H1 (cell line): ENCODE measurements at regions not wholly inside any gene's neighbourhood (a gene's known extent, or its start where the extent isn't known, plus 50 kb on each side); places are given as distances from the start of the nearest gene placed in this dataset.
A peak's percentile ranks its signal among the peaks of the same experiment; 100 is the strongest.

ENCODE experiments used
- CTCF ChIA-PET: fragments of 300-600 bp; sonication (Branson Sonifier 250); formaldehyde crosslinking; loops from one replicate; lab custom pipeline; 2021; ENCODE audit not compliant: partially characterized antibody; lab: Charles Lee
- POLR2A ChIA-PET: fragments of 300-600 bp; sonication (Branson Sonifier 250); formaldehyde crosslinking; loops from one replicate; lab custom pipeline; 2021; ENCODE audit warnings: inconsistent platforms; ENCODE audit not compliant: partially characterized antibody; lab: Charles Lee
- DNase-seq, 2 experiments: peaks; one replicate each; pipeline versions ENCODE4 v3.0.0 to v3.0.0-alpha.2; 2010 to 2022; ENCODE audit warnings: low spot score in 2 of 2, low read depth in 1 of 2, mixed read lengths in 1 of 2
- FAIRE-seq: peaks from 2 replicates; lab custom pipeline; 2011; peaks lifted over from hg19 to GRCh38; lab: Jason Lieb, UNC
- H2AFZ ChIP-seq: 2 replicates; pipeline ENCODE4 v1.8.1; 2012; ENCODE audit warnings: low read length, inconsistent platforms
- H2AK5ac ChIP-seq: 2 replicates; pipeline ENCODE4 v1.6.1; 2013; ENCODE audit warnings: low read depth, low read length
- H2BK120ac ChIP-seq: replicated peaks from 2 replicates; pipeline ENCODE3; 2013; ENCODE audit warnings: low read depth, low read length, inconsistent platforms
- H2BK12ac ChIP-seq: 2 replicates; pipeline ENCODE4 v1.6.1; 2013; ENCODE audit warnings: low read depth, low read length
- H2BK15ac ChIP-seq: 2 replicates; pipeline ENCODE4 v1.6.1; 2013; ENCODE audit warnings: low read length
- H2BK20ac ChIP-seq: 2 replicates; pipeline ENCODE4 v1.6.1; 2013; ENCODE audit warnings: low read length
- H2BK5ac ChIP-seq: 2 replicates; pipeline ENCODE4 v1.6.1; 2013; ENCODE audit warnings: low read depth, low read length
- H3K14ac ChIP-seq: 2 replicates; pipeline ENCODE4 v1.6.1; 2013; ENCODE audit warnings: inconsistent platforms; ENCODE audit not compliant: insufficient read length
- H3K18ac ChIP-seq: 2 replicates; pipeline ENCODE4 v1.6.1; 2013; ENCODE audit warnings: low read length; ENCODE audit errors: extremely low read depth
- H3K23ac ChIP-seq: 2 replicates; pipeline ENCODE4 v1.6.1; 2013; ENCODE audit warnings: inconsistent platforms; ENCODE audit not compliant: insufficient read length
- H3K23me2 ChIP-seq: 2 replicates; pipeline ENCODE4 v1.6.1; 2013; ENCODE audit warnings: low read depth, low read length
- H3K27ac ChIP-seq: 2 replicates; pipeline ENCODE4 v1.6.1; 2011; ENCODE audit warnings: low read depth, low read length, inconsistent platforms
- H3K27me3 ChIP-seq, 4 experiments: replicated peaks in 1 of 4; 1 replicate in 1 of 4; 2 replicates in 3 of 4; pipeline versions ENCODE4 v1.6.1 to v1.8.1; 2011 to 2013; ENCODE audit warnings: low read length in 3 of 4, mild to moderate bottlenecking in 3 of 4, inconsistent platforms in 2 of 4, mixed read lengths in 2 of 4, moderate library complexity in 1 of 4; ENCODE audit not compliant: control insufficient read depth in 3 of 4, insufficient read depth in 3 of 4; ENCODE audit errors: extremely low read depth in 1 of 4
- H3K36me3 ChIP-seq, 4 experiments: 2 replicates each; pipeline versions ENCODE4 v1.6.1 to v1.8.1; 2011 to 2013; ENCODE audit warnings: mild to moderate bottlenecking in 4 of 4, low read length in 3 of 4, moderate library complexity in 2 of 4, control low read depth in 1 of 4, inconsistent platforms in 1 of 4; ENCODE audit not compliant: insufficient read depth in 4 of 4, control insufficient read depth in 2 of 4
- H3K4ac ChIP-seq: replicated peaks from 2 replicates; pipeline ENCODE3; 2013; ENCODE audit warnings: low read length, low read depth, mixed read lengths, inconsistent platforms; ENCODE audit not compliant: insufficient read length
- H3K4me1 ChIP-seq, 4 experiments: replicated peaks in 1 of 4; 1 replicate in 1 of 4; 2 replicates in 3 of 4; pipeline versions ENCODE4 v1.6.1 to v1.8.1; 2011 to 2013; ENCODE audit warnings: low read length in 3 of 4, inconsistent platforms in 2 of 4, mixed read lengths in 1 of 4; ENCODE audit not compliant: insufficient read depth in 4 of 4, control insufficient read depth in 3 of 4
- H3K4me2 ChIP-seq, 2 experiments: 2 replicates each; pipeline versions ENCODE4 v1.6.1 to v1.8.1; 2011 to 2013; ENCODE audit warnings: low read depth in 2 of 2, low read length in 2 of 2, control low read depth in 1 of 2, inconsistent platforms in 1 of 2, mild to moderate bottlenecking in 1 of 2; ENCODE audit not compliant: insufficient read depth in 1 of 2
- H3K4me3 ChIP-seq, 4 experiments: fragments of 200-600, 300-600 bp in 1 of 4; sonication (generic), shearing (Covaris generic), sonication (Bioruptor Twin) in 1 of 4; 2 replicates each; pipeline versions ENCODE4 v1.5.1 to v1.8.1; 2011 to 2016; ENCODE audit warnings: low read length in 4 of 4, low read depth in 3 of 4, control low read depth in 2 of 4, inconsistent platforms in 2 of 4, mild to moderate bottlenecking in 2 of 4, mixed read lengths in 1 of 4, moderate library complexity in 1 of 4; ENCODE audit not compliant: insufficient read depth in 2 of 4; ENCODE audit errors: extremely low read depth in 1 of 4
- H3K56ac ChIP-seq: replicated peaks from 2 replicates; pipeline ENCODE3; 2013; ENCODE audit warnings: low read depth, mild to moderate bottlenecking, mixed read lengths, low read length, inconsistent platforms; ENCODE audit not compliant: insufficient read length
- H3K79me1 ChIP-seq: 2 replicates; pipeline ENCODE4 v1.6.1; 2013; ENCODE audit warnings: low read depth, low read length, control low read depth
- H3K79me2 ChIP-seq, 2 experiments: 2 replicates each; pipeline versions ENCODE4 v1.6.1 to v1.8.1; 2012 to 2013; ENCODE audit warnings: low read length in 2 of 2, mild to moderate bottlenecking in 2 of 2, inconsistent platforms in 1 of 2; ENCODE audit not compliant: insufficient read depth in 2 of 2, control insufficient read depth in 1 of 2
- H3K9ac ChIP-seq, 4 experiments: replicated peaks in 1 of 4; 1 replicate in 1 of 4; 2 replicates in 3 of 4; pipeline versions ENCODE4 v1.6.1 to v1.8.1; 2011 to 2013; ENCODE audit warnings: low read depth in 3 of 4, low read length in 3 of 4, control low read depth in 2 of 4, mild to moderate bottlenecking in 2 of 4, moderate library complexity in 2 of 4, inconsistent platforms in 1 of 4; ENCODE audit errors: extremely low read depth in 1 of 4
- H3K9me3 ChIP-seq, 2 experiments: 2 replicates each; pipeline versions ENCODE4 v1.6.1 to v1.8.1; 2012 to 2013; ENCODE audit warnings: mild to moderate bottlenecking in 2 of 2, moderate library complexity in 2 of 2, control low read depth in 1 of 2, inconsistent platforms in 1 of 2, low read depth in 1 of 2, low read length in 1 of 2, mixed read lengths in 1 of 2; ENCODE audit not compliant: insufficient read depth in 2 of 2
- H4K20me1 ChIP-seq, 2 experiments: replicated peaks in 1 of 2; 2 replicates each; pipeline versions ENCODE3 to v1.8.1; 2011 to 2013; ENCODE audit warnings: inconsistent platforms in 2 of 2, low read length in 2 of 2, mild to moderate bottlenecking in 1 of 2; ENCODE audit not compliant: insufficient read depth in 2 of 2, control insufficient read depth in 1 of 2
- H4K5ac ChIP-seq: 2 replicates; pipeline ENCODE4 v1.6.1; 2013; ENCODE audit warnings: low read length, low read depth, mixed read lengths, inconsistent platforms; ENCODE audit not compliant: insufficient read length
- H4K8ac ChIP-seq: 2 replicates; pipeline ENCODE4 v1.8.0; 2013; ENCODE audit warnings: mild to moderate bottlenecking, moderate library complexity, low read length, inconsistent platforms; ENCODE audit not compliant: insufficient read depth; ENCODE audit errors: extremely low read depth
- H4K91ac ChIP-seq: replicated peaks from 2 replicates; pipeline ENCODE3; 2013; ENCODE audit warnings: low read length, mixed read lengths, inconsistent platforms; ENCODE audit not compliant: insufficient read length
- BACH1 ChIP-seq: IDR thresholded peaks from 2 replicates; pipeline ENCODE4 v1.6.1; 2012; ENCODE audit warnings: low read length, improper control_type of control experiment
- RNF2 ChIP-seq: fragments of 200-900, 300-1000 bp; sonication (generic); IDR thresholded peaks from 2 replicates; pipeline ENCODE4 v1.7.1; 2016; ENCODE audit warnings: borderline replicate concordance, low read depth, mild to moderate bottlenecking, antibody characterized with exemption, low read length; ENCODE audit not compliant: poor library complexity, severe bottlenecking; ENCODE audit errors: missing control alignments
- WGBS, 2 experiments: shearing (Covaris generic) in 1 of 2; methylation state at CpG; one replicate each; pipeline versions ENCODE4 v1.1.6 to v1.1.7; 2013 to 2015; ENCODE audit warnings: low lambda C conversion rate in 2 of 2, mixed read lengths in 2 of 2, inconsistent platforms in 1 of 2, low coverage in 1 of 2, missing lambda C conversion rate in 1 of 2; ENCODE audit not compliant: insufficient replicate concordance in 2 of 2, insufficient coverage in 1 of 2, insufficient read length in 1 of 2; ENCODE audit errors: extremely low coverage in 1 of 2, missing lambda C conversion rate in 1 of 2; 5-methylcytosine and 5-hydroxymethylcytosine counted together

DNA sequence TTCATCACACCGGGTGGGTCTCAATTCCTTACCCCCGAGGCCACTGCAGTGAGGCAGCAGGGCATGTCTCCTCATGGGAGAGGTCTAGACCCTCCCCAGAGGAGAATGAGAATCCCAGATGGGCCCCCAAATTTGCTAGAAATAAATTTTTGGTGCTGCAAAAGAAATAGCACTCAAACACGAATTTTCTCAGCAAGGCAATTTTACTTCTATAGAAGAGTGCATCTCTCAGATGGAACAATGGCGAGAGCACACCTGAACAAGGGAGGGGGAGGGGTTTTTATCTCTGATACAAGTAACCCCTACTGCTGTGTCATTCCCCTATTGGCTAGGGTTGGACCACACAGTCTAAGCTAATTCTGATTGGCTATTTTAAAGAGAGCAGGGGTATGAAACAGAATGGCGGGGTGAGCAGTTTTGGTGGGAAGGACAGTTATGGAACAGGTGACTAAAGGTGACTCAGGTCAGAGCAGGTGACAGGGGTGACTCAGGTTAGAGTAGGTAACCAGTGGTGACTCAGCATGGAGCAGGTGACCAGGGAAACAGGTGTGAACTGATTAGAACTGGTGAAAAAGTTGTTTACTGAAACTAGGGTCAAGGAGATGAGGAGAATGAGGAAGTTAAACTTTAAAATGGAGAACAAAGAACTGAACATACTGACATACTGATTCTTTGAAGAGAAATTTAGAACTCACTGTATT is 93.0 kb upstream of the WNT7A start:
- H2BK15ac ChIP-seq = no peak overlapping the region
- no peak overlapping the region for H2AFZ ChIP-seq
- no peak overlapping the region for H4K5ac ChIP-seq
- no peak overlapping the region for H3K9ac ChIP-seq
- no peaks in the 10 kb centered on the region for H3K36me3 ChIP-seq
- ChIA-PET POLR2A (no interaction called here), CTCF (no interaction called here)
- no peaks in the 10 kb centered on the region for H3K9me3 ChIP-seq
- no peak overlapping the region for H3K4me2 ChIP-seq
- no peak overlapping the region for H4K8ac ChIP-seq
- TF ChIP-seq RNF2 (no peak), BACH1 (peak; percentile 59)
- H2BK20ac ChIP-seq = no peak overlapping the region
- no peak overlapping the region for H2AK5ac ChIP-seq
- no peak overlapping the region for H3K14ac ChIP-seq
- H3K79me2 ChIP-seq = no peaks in the 10 kb centered on the region
- H2BK5ac ChIP-seq = no peak overlapping the region
- no peak overlapping the region for H2BK120ac ChIP-seq
- H3K56ac ChIP-seq = no peak overlapping the region
- H2BK12ac ChIP-seq = no peak overlapping the region
- no peak overlapping the region for H3K27ac ChIP-seq
- H3K27me3 ChIP-seq = no peaks in the 10 kb centered on the region
- H3K79me1 ChIP-seq = no peaks in the 10 kb centered on the region
- no peaks in the 10 kb centered on the region for H3K23me2 ChIP-seq
- FAIRE-seq (no peak), DNase-seq (no peak)
- H3K4ac ChIP-seq = no peak overlapping the region
- no peak overlapping the region for H3K23ac ChIP-seq
- no peak overlapping the region for H3K18ac ChIP-seq
- no peak overlapping the region for H4K91ac ChIP-seq
- H3K4me3 ChIP-seq = no peak overlapping the region
- no peaks in the 10 kb centered on the region for H4K20me1 ChIP-seq
- no peaks in the 10 kb centered on the region for H3K4me1 ChIP-seq
- WGBS, 2 experiments = 83% methylated on average over 4 of the region's 5 CpGs; no CpG with 5 or more reads in 1 of the 2 experiments
